LHCN-M2 (cell line): ENCODE measurements at regions not wholly inside any gene's neighbourhood (a gene's known extent, or its start where the extent isn't known, plus 50 kb on each side); places are given as distances from the start of the nearest gene placed in this dataset.
"Not testable (repeated sequence)": the region's sequence is repeated elsewhere in the genome, so short reads cannot be mapped to it uniquely, and the experiment has no call there.

Experiments used
- DNase-seq: peaks from one replicate; pipeline ENCODE4 v3.0.0-alpha.2; 2012; ENCODE audit warnings: low read depth

DNA sequence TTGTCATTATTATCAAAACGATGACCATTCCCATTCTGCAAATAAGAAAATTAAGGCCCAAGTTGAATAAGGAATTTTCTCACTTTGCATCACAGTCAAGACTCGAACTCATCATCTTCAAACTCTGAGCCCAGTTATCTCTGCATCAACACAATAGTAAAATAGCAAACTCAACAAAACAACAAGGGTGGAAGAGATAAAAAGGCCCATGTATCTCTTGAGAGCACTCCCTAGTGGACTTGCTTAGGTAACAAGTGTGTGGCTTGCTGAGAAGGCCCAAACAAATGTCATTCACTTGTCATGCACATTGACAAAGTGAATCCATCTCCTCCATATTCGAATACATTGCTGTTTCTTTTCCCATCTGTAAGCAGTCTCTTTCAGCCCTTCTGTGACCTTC, 412.0 kb upstream of the MAF start:
- DNase-seq: no peak

DNA sequence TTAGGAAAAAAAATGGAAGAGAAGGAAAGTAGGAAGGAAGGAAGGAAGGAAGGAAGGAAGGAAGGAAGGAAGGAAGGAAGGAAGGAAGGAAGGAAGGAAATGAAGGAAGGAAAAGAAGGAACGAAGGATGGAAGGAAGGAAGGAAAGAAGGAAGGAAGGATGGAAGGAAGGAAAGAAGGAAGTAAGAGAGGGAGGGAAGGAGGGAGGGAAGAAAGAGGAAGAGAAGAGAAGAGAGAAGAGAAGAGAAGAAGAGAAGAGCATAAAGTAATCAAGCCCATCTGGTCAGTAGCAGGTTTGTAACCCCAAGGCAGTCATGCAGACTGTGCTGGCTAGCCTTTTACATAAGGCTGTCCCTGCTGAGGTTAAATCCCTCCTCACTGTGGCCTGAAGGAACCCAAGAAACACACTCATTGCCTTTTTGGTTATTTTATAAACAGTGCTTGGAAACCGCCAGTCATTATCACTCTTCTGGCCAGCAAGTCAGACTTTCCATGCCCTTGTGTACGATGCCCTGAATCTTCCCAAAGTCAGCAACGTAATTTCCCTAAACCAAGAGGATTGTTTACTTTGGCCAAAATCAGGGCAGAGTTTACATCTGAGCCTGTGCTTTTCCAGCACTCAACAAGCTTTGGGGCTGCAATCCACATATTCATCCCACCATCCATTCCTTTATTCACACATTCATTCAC, 409.6 kb upstream of the MAF start:
- DNase-seq: no peak

GRCh38 chr16:80008857-80009256, 408.3 kb upstream of the MAF start:
- no peak for DNase-seq

- no peak for DNase-seq
Observed at GRCh38 chr16:80007231-80007630, 406.7 kb upstream of the MAF start.

DNA sequence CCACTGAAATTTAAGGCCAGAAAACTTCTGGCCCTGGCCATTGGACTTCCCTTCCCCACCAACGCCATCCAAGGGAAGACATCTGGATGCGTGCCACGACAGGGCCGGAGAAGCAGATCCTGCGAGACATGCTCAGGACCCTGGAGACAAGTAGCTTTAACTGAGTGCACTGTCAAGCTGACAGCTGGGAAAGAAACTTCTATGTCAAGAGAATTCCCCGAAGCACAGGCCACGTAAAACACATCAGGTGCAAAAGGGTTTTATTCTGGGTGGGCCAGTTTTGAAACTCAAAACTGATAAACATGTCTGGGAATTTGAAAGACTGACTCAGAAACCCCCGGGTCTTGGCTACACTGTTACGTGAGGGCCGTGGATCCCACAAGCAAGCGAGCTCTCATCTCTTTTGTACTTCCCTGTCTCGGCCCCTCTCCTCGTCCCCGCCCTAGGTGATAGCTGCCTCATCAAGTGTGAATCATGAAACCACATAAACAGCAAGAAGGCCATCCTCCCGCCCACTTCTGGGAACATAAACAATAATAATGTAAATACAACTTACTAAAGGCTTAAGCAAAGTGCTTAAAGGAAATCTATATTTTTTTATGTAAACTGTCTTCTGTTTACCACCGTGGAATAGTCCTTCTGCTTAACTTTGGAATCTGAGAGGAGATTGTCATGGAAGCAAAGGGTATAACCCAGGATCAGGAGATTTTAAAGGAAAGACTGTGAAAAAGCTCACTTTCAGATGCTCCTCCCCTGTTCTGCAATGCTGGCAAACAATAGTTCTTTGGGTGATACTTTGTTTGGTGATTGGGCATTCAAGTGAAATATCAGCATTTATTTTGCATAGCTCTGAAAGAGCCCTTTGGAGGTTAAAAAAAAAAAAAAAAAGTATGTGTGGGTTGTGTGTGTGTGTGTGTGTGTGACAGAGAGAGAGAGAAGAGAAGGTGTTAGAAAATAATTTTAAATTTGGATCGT, 406.0 kb upstream of the MAF start:
- DNase-seq: peak; percentile 48

DNA sequence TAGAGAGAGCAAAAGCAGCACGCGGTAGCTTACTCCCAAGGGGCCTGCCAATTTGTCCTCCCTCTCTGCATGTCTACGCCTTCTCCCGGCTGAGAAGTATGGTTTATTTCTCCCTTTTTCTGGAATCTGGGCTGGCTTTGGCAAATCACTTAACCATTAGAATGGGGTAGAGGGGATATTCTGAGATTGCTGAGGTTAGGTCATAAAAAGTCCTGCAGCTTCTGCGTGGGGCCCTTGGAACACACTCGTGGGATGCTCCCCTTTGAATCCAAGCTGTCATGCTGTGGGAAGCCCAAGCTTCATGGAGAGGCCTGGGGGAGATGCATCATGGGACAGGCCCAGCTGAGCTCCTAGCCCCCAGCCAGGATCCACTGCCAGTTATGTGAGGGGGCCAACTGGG, 403.6 kb upstream of the MAF start:
- DNase-seq: no peak

DNA sequence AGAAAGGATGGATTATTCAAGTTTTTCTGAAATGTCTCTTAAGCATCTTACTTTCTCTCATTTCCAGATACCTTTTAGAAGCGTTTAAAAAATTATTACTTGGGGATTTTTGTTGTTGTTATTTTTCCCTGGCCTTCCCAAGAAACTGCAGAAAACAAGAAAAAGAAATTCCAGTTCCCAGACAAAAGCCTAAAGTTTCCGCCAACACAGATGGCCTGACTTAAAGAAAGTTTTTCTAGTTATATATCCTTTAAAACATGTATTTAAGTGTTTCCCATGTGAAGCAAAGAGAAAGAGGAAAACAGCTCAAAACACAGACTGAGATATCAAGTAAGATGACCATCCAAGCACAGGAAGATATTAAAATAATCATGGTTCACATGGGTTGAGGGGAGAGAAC, 401.7 kb upstream of the MAF start:
- DNase-seq: no peak

GRCh38 chr16:79998143-79998542, 397.6 kb upstream of the MAF start:
- DNase-seq: no peak

DNA sequence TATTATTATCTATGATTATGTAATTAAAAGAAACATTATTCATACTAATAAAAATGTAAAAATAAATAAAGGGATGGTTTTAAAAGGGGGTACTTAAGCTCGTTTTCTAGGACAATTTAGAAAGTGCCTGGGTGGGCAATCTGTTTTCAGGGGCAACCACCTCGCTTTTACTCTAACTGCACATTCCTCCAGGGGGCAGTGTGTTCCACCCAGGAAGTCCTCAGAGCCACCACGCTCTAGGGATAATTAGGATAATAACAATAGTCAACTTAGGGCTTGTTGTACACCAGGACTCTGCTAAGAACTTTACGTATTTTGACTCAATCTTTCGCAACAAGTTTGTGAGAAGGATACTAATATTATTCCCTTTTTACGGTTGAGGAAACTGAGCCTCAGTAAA, 396.7 kb upstream of the MAF start:
- DNase-seq: peak; percentile 24

- no peak for DNase-seq
Observed at GRCh38 chr16:79996321-79996720, 395.8 kb upstream of the MAF start.

GRCh38 chr16:79995315-79995714, 394.8 kb upstream of the MAF start:
- no peak for DNase-seq

GRCh38 chr16:79994418-79994817, 393.9 kb upstream of the MAF start:
- no peak for DNase-seq

DNA sequence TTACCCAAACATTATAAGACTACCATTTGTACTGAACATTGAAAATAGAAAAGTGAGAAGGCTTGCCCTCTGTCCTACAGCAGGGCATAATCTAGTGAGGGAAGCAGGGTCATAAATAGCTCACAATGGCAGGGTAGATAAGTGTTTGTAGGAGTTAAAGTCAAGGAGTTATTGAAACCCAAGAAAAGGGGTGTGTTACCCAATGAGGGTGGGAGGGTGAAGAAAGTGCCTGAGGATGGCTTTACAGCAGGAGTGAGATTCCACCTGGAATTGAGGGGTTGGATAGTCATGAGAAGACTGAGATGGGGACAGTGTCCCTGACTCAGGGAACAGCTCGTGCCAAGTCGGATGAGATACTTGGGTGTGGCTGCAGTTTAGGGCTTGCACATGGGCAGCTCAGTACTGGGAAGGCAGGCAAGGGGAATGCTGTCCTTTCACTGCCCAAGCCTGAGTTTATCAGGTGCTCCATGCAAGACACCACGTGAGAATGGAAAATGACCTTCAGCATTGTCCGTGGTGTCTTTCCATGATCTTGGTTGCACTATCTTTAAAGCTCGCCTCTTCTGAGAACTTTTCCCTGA, 393.2 kb upstream of the MAF start:
- DNase-seq: no peak

- DNase-seq: no peak
Observed at GRCh38 chr16:79991969-79992368, 391.4 kb upstream of the MAF start.

- no peak for DNase-seq
Observed at GRCh38 chr16:79988721-79989220, 388.2 kb upstream of the MAF start.

GRCh38 chr16:79988089-79988488, 387.6 kb upstream of the MAF start:
- DNase-seq: no peak

DNA sequence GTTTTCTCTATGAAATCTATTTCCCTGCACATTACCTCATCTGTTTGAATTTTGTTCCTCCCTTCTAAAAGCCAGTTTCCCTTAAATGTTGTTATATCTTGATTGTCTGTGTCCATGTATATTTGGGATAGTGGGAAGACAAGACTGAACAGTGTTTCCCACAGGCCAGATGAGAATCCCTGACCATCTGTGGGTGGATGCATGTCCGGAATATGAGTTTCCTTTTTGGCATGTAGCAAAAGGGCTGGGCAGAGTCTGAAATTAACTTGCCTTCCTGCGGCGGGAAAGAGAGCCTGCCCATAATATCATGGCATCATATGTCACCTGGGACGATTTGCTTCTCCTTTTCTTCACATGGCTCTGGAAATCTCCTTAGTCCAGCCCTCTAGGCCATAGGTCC, 385.8 kb upstream of the MAF start:
- no peak for DNase-seq

DNA sequence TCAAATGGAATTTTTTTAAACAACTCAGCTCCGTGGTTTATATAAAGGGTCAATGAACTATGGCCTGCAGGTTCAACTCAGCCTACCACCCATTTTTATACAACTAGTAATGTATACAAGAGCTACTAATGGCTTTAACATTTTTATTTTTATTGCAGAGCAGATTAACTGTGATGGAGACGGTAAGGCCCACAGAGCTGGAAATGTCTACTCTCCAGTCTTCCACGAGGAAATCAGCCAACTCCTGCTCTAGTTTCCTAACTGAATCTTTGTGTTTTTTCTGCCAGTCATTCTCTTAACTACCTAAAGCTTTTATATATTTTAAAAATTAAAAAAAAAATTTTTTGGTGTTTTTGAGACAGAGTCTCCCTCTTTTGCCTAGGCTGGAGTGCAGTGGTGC, 385.1 kb upstream of the MAF start:
- DNase-seq: no peak

DNA sequence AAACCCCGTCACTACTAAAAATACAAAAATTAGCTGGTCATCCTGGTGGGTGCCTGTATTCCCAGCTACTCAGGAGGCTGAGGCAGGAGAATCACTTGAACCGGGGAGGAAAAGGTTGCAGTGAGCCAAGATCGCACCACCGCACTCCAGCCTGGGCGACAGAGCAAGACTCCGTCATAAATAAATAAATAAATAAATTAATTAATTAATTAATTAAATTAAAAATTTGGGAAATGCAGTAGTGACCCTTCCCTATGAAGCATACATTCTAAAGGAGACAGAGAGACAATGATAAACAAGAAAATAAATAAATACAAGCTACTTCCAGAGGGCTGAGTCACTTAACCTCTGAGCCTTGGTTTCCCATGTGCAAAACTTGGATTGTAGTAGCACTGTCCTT, 383.6 kb upstream of the MAF start:
- DNase-seq: not testable (repeated sequence)

DNA sequence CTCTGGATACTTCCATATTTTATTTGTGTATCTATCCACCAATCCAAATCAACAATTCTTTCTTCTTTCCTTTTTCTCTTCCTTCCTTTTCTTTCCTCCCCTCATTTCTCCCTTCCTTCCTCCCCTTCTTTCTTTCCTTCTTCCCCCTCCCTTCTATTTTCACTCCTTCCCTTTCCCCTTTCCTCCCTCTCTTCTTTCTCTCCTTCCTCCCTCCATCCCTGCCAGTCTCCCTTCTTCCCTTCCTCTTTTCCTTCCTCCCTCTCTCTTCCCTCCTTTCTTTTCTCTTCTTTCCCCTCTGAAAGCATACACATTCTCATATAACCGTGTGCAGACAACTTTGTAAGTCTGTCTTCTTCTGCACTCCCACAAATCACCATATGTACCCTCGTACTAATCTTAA, 382.3 kb upstream of the MAF start:
- no peak for DNase-seq

- no peak for DNase-seq
Observed at GRCh38 chr16:79982361-79982760, 381.8 kb upstream of the MAF start.

DNA sequence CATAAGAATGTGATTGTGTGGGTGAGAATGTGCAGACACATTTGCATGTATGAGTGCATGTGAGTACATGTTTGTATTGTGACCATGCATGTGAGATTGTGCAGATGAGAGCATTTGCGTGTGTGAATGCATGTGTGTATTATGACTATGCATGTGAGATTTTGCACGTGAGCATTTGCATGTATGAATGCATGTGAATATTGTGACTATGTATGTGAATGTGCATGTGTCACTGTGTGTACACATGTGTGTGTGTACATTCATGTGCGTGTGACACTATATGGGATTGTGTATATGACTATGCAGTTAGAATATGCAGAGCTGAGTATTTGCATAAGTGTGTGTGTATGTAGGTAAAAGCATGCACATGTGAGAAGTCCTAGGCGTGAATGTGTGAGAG, 381.3 kb upstream of the MAF start:
- DNase-seq: no peak
